IPS DF 19.7 (cell line): ENCODE measurements at regions not wholly inside any gene's neighbourhood (a gene's known extent, or its start where the extent isn't known, plus 50 kb on each side); places are given as distances from the start of the nearest gene placed in this dataset.
"Not testable (repeated sequence)": the region's sequence is repeated elsewhere in the genome, so short reads cannot be mapped to it uniquely, and the experiment has no call there.

ENCODE experiments used
- DNase-seq: peaks from one replicate; pipeline ENCODE4 v3.0.0-alpha.2; 2013; ENCODE audit warnings: low read depth, low spot score

DNA sequence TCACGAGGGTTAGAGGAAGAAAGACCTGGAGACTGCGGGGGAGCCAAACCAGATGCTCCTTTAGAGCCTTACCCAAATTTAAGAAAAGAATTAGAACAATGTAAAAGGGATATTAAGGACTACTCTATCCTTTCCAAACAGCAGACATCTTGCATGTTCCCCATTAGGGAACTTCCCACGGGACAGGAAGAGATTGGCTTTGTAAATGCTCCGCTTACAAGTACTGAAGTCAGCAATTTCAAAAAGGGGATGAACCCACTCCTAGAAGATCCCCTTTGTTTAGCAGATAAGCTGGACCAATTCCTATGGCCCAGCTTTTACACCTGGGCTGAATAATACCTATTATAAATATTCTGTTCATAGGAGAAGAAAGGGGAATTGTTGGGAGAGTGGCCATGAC lies 74.2 kb downstream of the APOBEC1 start:
- no peak for DNase-seq

GRCh38 chr12:7590085-7590484 lies 75.6 kb downstream of the APOBEC1 start:
- not testable (repeated sequence) for DNase-seq

DNA sequence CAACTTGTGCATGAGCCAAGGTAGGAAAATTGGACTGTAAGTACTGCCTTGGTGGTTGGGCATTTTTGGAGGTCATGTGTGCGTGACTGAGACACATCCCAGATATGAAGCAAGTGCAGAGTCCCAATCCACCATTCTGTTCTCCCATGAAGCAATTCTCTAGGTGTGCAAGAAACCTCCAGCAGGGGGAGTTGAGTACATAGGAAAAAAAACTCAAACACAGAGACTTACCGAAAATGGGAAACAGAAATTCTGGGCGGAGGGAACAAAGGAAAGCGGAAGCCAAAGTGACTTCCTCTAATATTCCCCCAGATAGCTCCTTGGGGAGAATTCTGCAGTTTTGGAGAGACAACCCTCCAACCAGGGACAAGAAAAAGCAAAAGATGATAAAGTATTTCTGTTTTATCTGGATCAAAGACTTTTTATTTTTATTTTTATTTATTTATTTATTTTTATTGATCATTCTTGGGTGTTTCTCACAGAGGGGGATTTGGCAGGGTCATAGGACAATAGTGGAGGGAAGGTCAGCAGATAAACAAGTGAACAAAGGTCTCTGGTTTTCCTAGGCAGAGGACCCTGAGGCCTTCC lies 76.9 kb downstream of the APOBEC1 start:
- peak; percentile 30 for DNase-seq

- DNase-seq, result not testable (repeated sequence)
Measured at GRCh38 chr12:7584137-7584536, 80.6 kb upstream of the CD163 start.

- no peak for DNase-seq
Measured at GRCh38 chr12:7583471-7583870, 79.9 kb upstream of the CD163 start.

DNA sequence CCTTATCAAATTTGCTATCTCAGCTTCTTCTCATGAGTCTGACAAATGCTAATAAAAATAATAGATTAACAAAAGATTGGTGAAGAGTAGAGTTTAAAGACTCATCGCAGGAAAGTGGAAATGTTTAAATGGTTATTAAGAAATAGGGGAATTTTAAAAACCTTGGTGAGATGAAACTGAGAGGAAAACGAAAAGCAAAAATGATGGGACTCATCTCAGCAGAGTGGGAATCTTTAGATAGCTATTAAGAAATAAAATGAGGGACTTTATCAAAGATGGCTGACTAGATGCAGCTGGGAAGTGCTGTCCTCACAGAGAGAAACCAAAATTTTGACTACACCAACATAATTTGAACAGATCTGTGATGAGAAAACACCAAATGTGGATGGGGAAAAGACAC lies 79.2 kb upstream of the CD163 start:
- DNase-seq, result no peak

- no peak for DNase-seq
Measured at GRCh38 chr12:7581625-7582024, 78.0 kb upstream of the CD163 start.

GRCh38 chr12:7581046-7581445 lies 77.5 kb upstream of the CD163 start:
- DNase-seq, result no peak

DNA sequence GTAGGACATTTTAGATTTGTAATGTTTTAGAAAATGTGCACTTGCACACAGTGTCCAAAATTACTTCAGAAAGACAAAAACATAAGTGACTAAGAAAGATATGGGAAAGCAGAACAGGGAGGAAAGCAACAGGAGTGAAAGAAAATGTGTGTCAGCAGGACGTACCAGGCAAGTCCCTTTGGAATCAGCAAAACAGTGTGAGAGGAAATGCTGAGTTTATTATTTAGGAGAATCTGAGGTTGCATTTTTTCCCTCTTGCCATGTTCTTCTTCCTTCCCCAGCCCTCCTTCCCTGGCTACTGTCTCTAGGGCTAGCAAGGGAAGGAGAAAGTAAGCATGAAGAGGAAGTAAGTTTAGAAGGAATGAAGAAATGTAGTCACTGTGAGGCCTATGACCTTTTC lies 67.7 kb upstream of the CD163 start:
- no peak for DNase-seq

- DNase-seq, result no peak
Measured at GRCh38 chr12:7557227-7557626, 53.6 kb upstream of the CD163 start.

- no peak for DNase-seq
Measured at GRCh38 chr12:7555752-7556151, 52.2 kb upstream of the CD163 start.

- not testable (repeated sequence) for DNase-seq
Measured at GRCh38 chr12:7554831-7555230, 51.3 kb upstream of the CD163 start.
